ENCODE measurements at regions not wholly inside any gene's neighbourhood (a gene's known extent, or its start where the extent isn't known, plus 50 kb on each side); places are given as distances from the start of the nearest gene placed in this dataset.

DNA sequence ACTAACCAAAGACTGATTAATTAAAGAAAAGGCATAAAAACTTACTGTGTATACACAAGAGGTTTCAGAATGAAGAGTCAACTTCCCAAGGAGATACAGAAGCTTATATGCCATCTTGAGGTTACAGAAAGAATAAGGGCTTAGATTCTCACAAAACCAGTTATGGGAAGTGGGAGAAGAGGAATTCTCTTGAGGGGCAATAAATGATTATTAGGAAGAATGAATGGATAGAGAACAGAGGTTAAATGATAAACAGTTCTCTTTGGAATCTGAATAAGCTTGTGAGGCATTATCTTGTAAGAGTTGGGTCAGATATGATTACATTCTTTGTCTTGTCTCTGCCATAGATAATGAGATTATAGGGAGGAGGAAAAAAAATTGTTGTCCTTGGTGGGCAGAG, 126.7 kb upstream of the SPATA16 start:
- TF ChIP-seq RARB (CRISPR knock-in tag; IDR thresholded peaks at IDR 0.05) (no peak), ZFP3 (CRISPR knock-in tag; IDR thresholded peaks at IDR 0.05) (no peak), ESRRG (CRISPR knock-in tag; IDR thresholded peaks at IDR 0.05) (no peak), CSDC2 (CRISPR knock-in tag; IDR thresholded peaks at IDR 0.05) (no peak), TOX (CRISPR knock-in tag; IDR thresholded peaks at IDR 0.05; ENCODE audit: borderline replicate concordance) (no peak), GLIS3 (CRISPR knock-in tag; IDR thresholded peaks at IDR 0.05) (no peak), ISL1 (CRISPR knock-in tag; IDR thresholded peaks at IDR 0.05) (no peak), ZNF8 (CRISPR knock-in tag; IDR thresholded peaks at IDR 0.05) (no peak), BACH2 (CRISPR knock-in tag; IDR thresholded peaks at IDR 0.05; ENCODE audit: borderline replicate concordance) (no peak), TCF4 (CRISPR knock-in tag; IDR thresholded peaks at IDR 0.05; ENCODE audit: borderline replicate concordance) (no peak), ZFP30 (CRISPR knock-in tag; IDR thresholded peaks at IDR 0.05) (no peak), ZC3H10 (CRISPR knock-in tag; IDR thresholded peaks at IDR 0.05) (no peak), CSRNP3 (CRISPR knock-in tag; IDR thresholded peaks at IDR 0.05) (no peak)
- TF ChIP-seq, protein P1, sequence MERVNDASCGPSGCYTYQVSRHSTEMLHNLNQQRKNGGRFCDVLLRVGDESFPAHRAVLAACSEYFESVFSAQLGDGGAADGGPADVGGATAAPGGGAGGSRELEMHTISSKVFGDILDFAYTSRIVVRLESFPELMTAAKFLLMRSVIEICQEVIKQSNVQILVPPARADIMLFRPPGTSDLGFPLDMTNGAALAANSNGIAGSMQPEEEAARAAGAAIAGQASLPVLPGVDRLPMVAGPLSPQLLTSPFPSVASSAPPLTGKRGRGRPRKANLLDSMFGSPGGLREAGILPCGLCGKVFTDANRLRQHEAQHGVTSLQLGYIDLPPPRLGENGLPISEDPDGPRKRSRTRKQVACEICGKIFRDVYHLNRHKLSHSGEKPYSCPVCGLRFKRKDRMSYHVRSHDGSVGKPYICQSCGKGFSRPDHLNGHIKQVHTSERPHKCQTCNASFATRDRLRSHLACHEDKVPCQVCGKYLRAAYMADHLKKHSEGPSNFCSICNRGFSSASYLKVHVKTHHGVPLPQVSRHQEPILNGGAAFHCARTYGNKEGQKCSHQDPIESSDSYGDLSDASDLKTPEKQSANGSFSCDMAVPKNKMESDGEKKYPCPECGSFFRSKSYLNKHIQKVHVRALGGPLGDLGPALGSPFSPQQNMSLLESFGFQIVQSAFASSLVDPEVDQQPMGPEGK (CRISPR knock-in tag; IDR thresholded peaks at IDR 0.05; ENCODE audit: borderline replicate concordance), result no peak
- ATAC-seq, result no peak

DNA sequence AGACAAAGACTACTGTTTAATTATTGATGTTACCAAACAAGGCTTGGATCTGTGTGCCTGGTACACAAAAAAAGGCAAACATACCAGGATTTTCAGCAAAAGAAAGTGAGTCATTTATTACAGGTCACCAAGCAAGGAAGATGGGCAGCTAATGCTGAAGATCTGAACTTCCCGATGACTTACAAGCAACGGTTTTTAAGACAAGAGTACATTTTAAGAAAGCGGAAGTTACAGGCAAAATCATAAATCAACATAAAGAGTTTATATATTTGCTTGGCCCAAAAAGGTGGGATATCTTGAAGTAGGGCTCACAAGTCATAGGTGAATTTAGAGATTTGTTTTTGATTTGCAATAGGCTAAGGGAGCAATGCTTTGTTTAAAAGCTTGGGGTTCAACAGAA, 125.4 kb upstream of the SPATA16 start:
- TF ChIP-seq, protein P2, sequence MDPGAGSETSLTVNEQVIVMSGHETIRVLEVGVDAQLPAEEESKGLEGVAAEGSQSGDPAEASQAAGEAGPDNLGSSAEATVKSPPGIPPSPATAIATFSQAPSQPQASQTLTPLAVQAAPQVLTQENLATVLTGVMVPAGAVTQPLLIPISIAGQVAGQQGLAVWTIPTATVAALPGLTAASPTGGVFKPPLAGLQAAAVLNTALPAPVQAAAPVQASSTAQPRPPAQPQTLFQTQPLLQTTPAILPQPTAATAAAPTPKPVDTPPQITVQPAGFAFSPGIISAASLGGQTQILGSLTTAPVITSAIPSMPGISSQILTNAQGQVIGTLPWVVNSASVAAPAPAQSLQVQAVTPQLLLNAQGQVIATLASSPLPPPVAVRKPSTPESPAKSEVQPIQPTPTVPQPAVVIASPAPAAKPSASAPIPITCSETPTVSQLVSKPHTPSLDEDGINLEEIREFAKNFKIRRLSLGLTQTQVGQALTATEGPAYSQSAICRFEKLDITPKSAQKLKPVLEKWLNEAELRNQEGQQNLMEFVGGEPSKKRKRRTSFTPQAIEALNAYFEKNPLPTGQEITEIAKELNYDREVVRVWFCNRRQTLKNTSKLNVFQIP (CRISPR knock-in tag; IDR thresholded peaks at IDR 0.05; ENCODE audit: borderline replicate concordance, low read depth), result no peak
- TF ChIP-seq OSR1 (CRISPR knock-in tag; IDR thresholded peaks at IDR 0.05) (no peak), ESRRG (CRISPR knock-in tag; IDR thresholded peaks at IDR 0.05) (no peak), TCF4 (CRISPR knock-in tag; IDR thresholded peaks at IDR 0.05; ENCODE audit: borderline replicate concordance) (no peak), TOX (CRISPR knock-in tag; IDR thresholded peaks at IDR 0.05; ENCODE audit: borderline replicate concordance) (no peak), ISL1 (CRISPR knock-in tag; IDR thresholded peaks at IDR 0.05) (no peak), GLIS3 (CRISPR knock-in tag; IDR thresholded peaks at IDR 0.05) (no peak)
- ATAC-seq, result no peak

DNA sequence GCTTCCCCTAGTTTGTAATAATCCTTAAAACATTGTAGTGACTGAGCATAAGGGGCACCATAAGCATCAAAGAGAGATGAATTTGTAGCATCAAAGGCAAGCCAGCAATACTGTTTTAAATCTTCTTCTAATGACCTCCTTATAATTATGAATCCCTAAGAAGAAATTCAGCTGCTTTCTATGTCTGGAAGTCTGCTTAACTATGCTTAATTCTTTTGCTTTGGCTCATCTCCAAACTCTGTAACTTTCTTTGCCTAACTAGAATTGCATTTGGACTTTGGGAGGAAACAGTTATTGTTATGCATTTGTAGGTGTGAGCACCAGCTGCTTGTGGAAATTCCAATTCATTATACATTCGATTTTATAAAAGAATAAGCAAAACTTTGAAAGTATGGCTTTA, 117.7 kb upstream of the SPATA16 start:
- no peak for ATAC-seq

DNA sequence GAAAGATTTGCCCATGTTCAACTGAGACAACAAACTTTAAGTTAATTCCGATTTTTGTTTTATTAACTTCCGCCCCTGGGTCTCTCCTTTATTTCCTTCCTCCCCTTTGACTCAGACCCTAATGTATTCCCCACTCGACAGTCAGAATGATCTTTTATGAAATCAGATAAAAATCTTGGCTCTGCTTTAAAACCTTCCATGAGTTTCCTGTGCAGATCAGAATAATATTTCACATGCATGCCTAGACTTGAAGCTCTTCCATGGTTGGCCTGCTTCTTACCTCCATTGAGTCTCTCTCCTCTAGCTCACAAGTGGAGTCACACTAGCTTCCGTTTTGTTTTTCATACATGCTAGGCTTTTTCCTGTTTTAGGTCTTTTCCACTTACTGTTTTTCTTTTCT, 116.8 kb upstream of the SPATA16 start:
- ATAC-seq, result no peak
- TF ChIP-seq ZFP3 (CRISPR knock-in tag; IDR thresholded peaks at IDR 0.05) (no peak), ZNF565 (CRISPR knock-in tag; conservative IDR thresholded peaks at IDR 0.05; ENCODE audit: low read depth) (no peak), TOX (CRISPR knock-in tag; IDR thresholded peaks at IDR 0.05; ENCODE audit: borderline replicate concordance) (no peak), ZFP30 (CRISPR knock-in tag; IDR thresholded peaks at IDR 0.05) (no peak), RARB (CRISPR knock-in tag; IDR thresholded peaks at IDR 0.05) (no peak), ZC3H10 (CRISPR knock-in tag; IDR thresholded peaks at IDR 0.05) (no peak), ZNF8 (CRISPR knock-in tag; IDR thresholded peaks at IDR 0.05) (no peak), ZNF70 (CRISPR knock-in tag; IDR thresholded peaks at IDR 0.05) (no peak)
- TF ChIP-seq, protein P3, sequence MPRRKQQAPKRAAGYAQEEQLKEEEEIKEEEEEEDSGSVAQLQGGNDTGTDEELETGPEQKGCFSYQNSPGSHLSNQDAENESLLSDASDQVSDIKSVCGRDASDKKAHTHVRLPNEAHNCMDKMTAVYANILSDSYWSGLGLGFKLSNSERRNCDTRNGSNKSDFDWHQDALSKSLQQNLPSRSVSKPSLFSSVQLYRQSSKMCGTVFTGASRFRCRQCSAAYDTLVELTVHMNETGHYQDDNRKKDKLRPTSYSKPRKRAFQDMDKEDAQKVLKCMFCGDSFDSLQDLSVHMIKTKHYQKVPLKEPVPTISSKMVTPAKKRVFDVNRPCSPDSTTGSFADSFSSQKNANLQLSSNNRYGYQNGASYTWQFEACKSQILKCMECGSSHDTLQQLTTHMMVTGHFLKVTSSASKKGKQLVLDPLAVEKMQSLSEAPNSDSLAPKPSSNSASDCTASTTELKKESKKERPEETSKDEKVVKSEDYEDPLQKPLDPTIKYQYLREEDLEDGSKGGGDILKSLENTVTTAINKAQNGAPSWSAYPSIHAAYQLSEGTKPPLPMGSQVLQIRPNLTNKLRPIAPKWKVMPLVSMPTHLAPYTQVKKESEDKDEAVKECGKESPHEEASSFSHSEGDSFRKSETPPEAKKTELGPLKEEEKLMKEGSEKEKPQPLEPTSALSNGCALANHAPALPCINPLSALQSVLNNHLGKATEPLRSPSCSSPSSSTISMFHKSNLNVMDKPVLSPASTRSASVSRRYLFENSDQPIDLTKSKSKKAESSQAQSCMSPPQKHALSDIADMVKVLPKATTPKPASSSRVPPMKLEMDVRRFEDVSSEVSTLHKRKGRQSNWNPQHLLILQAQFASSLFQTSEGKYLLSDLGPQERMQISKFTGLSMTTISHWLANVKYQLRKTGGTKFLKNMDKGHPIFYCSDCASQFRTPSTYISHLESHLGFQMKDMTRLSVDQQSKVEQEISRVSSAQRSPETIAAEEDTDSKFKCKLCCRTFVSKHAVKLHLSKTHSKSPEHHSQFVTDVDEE (CRISPR knock-in tag; IDR thresholded peaks at IDR 0.05), result no peak
- TF ChIP-seq, protein P4, sequence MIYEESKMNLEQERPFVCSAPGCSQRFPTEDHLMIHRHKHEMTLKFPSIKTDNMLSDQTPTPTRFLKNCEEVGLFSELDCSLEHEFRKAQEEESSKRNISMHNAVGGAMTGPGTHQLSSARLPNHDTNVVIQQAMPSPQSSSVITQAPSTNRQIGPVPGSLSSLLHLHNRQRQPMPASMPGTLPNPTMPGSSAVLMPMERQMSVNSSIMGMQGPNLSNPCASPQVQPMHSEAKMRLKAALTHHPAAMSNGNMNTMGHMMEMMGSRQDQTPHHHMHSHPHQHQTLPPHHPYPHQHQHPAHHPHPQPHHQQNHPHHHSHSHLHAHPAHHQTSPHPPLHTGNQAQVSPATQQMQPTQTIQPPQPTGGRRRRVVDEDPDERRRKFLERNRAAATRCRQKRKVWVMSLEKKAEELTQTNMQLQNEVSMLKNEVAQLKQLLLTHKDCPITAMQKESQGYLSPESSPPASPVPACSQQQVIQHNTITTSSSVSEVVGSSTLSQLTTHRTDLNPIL (CRISPR knock-in tag; IDR thresholded peaks at IDR 0.05; ENCODE audit: low read depth), result no peak
- TF ChIP-seq, protein P2 (CRISPR knock-in tag; IDR thresholded peaks at IDR 0.05; ENCODE audit: borderline replicate concordance, low read depth), result no peak

More for the DNA sequence above, 117.7 kb upstream of the SPATA16 start:
- no peak for TF ChIP-seq CSDC2 (CRISPR knock-in tag; IDR thresholded peaks at IDR 0.05)
- TF ChIP-seq, protein P3 (CRISPR knock-in tag; IDR thresholded peaks at IDR 0.05), result no peak
- TF ChIP-seq ZNF70 (CRISPR knock-in tag; IDR thresholded peaks at IDR 0.05), result no peak
- TF ChIP-seq ZNF8 (CRISPR knock-in tag; IDR thresholded peaks at IDR 0.05), result no peak
